ENCODE measurements at regions not wholly inside any gene's neighbourhood (a gene's known extent, or its start where the extent isn't known, plus 50 kb on each side); places are given as distances from the start of the nearest gene placed in this dataset.

GRCh38 chr14:22003461-22003860, 329.8 kb upstream of the OR4E1 start:
- TF ChIP-seq, protein P1, sequence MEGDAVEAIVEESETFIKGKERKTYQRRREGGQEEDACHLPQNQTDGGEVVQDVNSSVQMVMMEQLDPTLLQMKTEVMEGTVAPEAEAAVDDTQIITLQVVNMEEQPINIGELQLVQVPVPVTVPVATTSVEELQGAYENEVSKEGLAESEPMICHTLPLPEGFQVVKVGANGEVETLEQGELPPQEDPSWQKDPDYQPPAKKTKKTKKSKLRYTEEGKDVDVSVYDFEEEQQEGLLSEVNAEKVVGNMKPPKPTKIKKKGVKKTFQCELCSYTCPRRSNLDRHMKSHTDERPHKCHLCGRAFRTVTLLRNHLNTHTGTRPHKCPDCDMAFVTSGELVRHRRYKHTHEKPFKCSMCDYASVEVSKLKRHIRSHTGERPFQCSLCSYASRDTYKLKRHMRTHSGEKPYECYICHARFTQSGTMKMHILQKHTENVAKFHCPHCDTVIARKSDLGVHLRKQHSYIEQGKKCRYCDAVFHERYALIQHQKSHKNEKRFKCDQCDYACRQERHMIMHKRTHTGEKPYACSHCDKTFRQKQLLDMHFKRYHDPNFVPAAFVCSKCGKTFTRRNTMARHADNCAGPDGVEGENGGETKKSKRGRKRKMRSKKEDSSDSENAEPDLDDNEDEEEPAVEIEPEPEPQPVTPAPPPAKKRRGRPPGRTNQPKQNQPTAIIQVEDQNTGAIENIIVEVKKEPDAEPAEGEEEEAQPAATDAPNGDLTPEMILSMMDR (IDR thresholded peaks at IDR 0.05): no peak
- no peak for TF ChIP-seq POLR2A (IDR thresholded peaks at IDR 0.05)
